HepG2 (cell line): ENCODE measurements at regions not wholly inside any gene's neighbourhood (a gene's known extent, or its start where the extent isn't known, plus 50 kb on each side); places are given as distances from the start of the nearest gene placed in this dataset.

Source experiments
- ATF2 ChIP-seq: sonication (generic); formaldehyde crosslinking; IDR thresholded peaks from 2 replicates; pipeline ENCODE4 v1.4.0; 2020; ENCODE audit warnings: missing genetic modification reagents
- DNMT3B ChIP-seq: conservative IDR thresholded peaks from 2 replicates; pipeline ENCODE4 v1.6.1; 2016; ENCODE audit warnings: missing biosample characterization, control low read depth
- EP300 ChIP-seq, 3 experiments: sonication (generic) in 1 of 3; formaldehyde crosslinking in 1 of 3; IDR thresholded peaks; 2 replicates each; pipeline versions ENCODE4 v1.5.1 to v1.6.1; 2011 to 2020; ENCODE audit warnings: low read depth in 2 of 3, low read length in 2 of 3, borderline replicate concordance in 1 of 3, improper control_type of control experiment in 1 of 3, mild to moderate bottlenecking in 1 of 3, missing genetic modification reagents in 1 of 3, moderate library complexity in 1 of 3
- MAX ChIP-seq: IDR thresholded peaks from 2 replicates; pipeline ENCODE4 v1.6.1; 2012; ENCODE audit warnings: inconsistent platforms
- NFE2L1 ChIP-seq: sonication (generic); formaldehyde crosslinking; IDR thresholded peaks from 2 replicates; pipeline ENCODE4 v1.4.0; 2020; ENCODE audit warnings: missing genetic modification reagents, mild to moderate bottlenecking, borderline replicate concordance
- PATZ1 ChIP-seq: sonication (generic); formaldehyde crosslinking; IDR thresholded peaks from 2 replicates; pipeline ENCODE4 v1.4.0; 2020; ENCODE audit warnings: missing genetic modification reagents
- POLR2A ChIP-seq, 2 experiments: IDR thresholded peaks; 2 replicates each; pipeline ENCODE4 v1.6.1; 2011; ENCODE audit warnings: low read depth in 2 of 2, low read length in 2 of 2, mild to moderate bottlenecking in 1 of 2, moderate library complexity in 1 of 2; ENCODE audit not compliant: insufficient read depth in 1 of 2
- POLR2G ChIP-seq: fragments of 200-400 bp; formaldehyde crosslinking; IDR thresholded peaks from 2 replicates; pipeline ENCODE4 v1.6.1; 2018; ENCODE audit warnings: mild to moderate bottlenecking, low read depth, low read length, moderate library complexity
- REPIN1 ChIP-seq: sonication (generic); formaldehyde crosslinking; IDR thresholded peaks from 2 replicates; pipeline ENCODE4 v1.8.0; 2022; ENCODE audit warnings: missing genetic modification reagents, low read depth, mild to moderate bottlenecking, borderline replicate concordance
- RFX5 ChIP-seq: IDR thresholded peaks from 2 replicates; pipeline ENCODE4 v1.6.1; 2011; ENCODE audit warnings: low read depth, low read length, improper control_type of control experiment
- SAFB2 ChIP-seq: sonication (generic); formaldehyde crosslinking; IDR thresholded peaks from 2 replicates; pipeline ENCODE4 v1.5.1; 2020; ENCODE audit warnings: missing genetic modification reagents, low read depth, mild to moderate bottlenecking, borderline replicate concordance

- no peak for TF ChIP-seq PATZ1 (CRISPR knock-in tag)
- no peak for TF ChIP-seq EP300 (IDR thresholded peaks at IDR 0.05; ENCODE audit: low read depth in 2 of 2, low read length in 2 of 2)
- TF ChIP-seq EP300 (CRISPR knock-in tag; IDR thresholded peaks at IDR 0.05; ENCODE audit: borderline replicate concordance) = no peak
- TF ChIP-seq DNMT3B (CRISPR knock-in tag) = no peak
- TF ChIP-seq REPIN1 = no peak
- TF ChIP-seq RFX5 = no peak
- no peak for TF ChIP-seq ATF2 (CRISPR knock-in tag)
- TF ChIP-seq SAFB2 (CRISPR knock-in tag) = no peak
- no peak for TF ChIP-seq POLR2A (IDR thresholded peaks at IDR 0.05; ENCODE audit: insufficient read depth in 1 of 2, low read depth in 2 of 2, low read length in 2 of 2)
- TF ChIP-seq NFE2L1 (CRISPR knock-in tag) = no peak
- TF ChIP-seq MAX = no peak
- TF ChIP-seq POLR2G = no peak
Measured at GRCh38 chr4:124343661-124344171, 368.8 kb downstream of the ANKRD50 start.
